ENCODE measurements at regions not wholly inside any gene's neighbourhood (a gene's known extent, or its start where the extent isn't known, plus 50 kb on each side); places are given as distances from the start of the nearest gene placed in this dataset.

GRCh38 chr1:80869299-80869698 lies 931.4 kb upstream of the ADGRL2 start:
- Histone ChIP-seq H3K9me3 (replicated peaks in 1 of 3) (no peaks in the 10 kb centered on the region), H3K4me3 (no peak overlapping the region), H3K27me3 (no peaks in the 10 kb centered on the region), H3K27ac (no peak overlapping the region), H3K36me3 (replicated peaks in 1 of 2) (no peaks in the 10 kb centered on the region), H3K4me1 (replicated peaks in 1 of 2) (no peaks in the 10 kb centered on the region)
- intact Hi-C loops (cut with DNase I) = no loop called here
- no peak for TF ChIP-seq POLR2A (IDR thresholded peaks at IDR 0.05)
- DNase-seq = no peak
- 81 to 96% (median 90%) methylated on average over 1 of the region's 1 CpG for WGBS, 4 donors

DNA sequence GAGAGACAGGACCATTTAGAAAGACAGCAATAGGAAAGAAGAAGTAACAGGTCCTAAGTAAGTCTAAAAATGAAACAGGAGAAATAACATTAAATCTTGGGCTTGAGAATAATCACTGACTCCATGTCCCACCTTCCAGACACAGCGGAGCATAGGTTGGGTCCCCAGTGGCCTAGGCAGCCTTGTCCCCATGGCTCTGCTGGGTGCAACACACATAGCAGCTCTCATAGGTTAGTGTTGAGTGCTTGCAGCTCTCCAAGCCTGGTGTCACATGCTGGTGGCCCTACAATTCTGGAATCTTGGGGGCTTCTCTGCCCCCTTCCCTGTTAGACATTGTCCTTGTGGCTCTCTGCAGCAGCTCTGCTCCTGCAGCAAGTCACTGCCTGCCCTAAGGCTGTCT lies 952.8 kb upstream of the ADGRL2 start:
- no peaks in the 10 kb centered on the region for H3K27me3 ChIP-seq
- H3K4me3 ChIP-seq = no peak overlapping the region
- TF ChIP-seq POLR2A (IDR thresholded peaks at IDR 0.05) (no peak), CTCF (IDR thresholded peaks at IDR 0.05) (no peak)
- H3K27ac ChIP-seq = no peak overlapping the region
- 77 to 100% (median 99%) methylated on average over 1 of the region's 1 CpG for WGBS, 4 donors
- H3K36me3 ChIP-seq (replicated peaks in 1 of 2) = no peaks in the 10 kb centered on the region
- H3K9me3 ChIP-seq (replicated peaks in 1 of 3) = no peaks in the 10 kb centered on the region
- intact Hi-C loops (cut with DNase I) = no loop called here
- no peak for DNase-seq
- no peaks in the 10 kb centered on the region for H3K4me1 ChIP-seq (replicated peaks in 1 of 2)

GRCh38 chr1:80846966-80847365 lies 953.8 kb upstream of the ADGRL2 start:
- no peaks in the 10 kb centered on the region for H3K9me3 ChIP-seq (replicated peaks in 1 of 3)
- intact Hi-C loops (cut with DNase I) = no loop called here
- H3K36me3 ChIP-seq (replicated peaks in 1 of 2) = no peaks in the 10 kb centered on the region
- H3K27ac ChIP-seq = no peak overlapping the region
- 54 to 74% (median 65%) methylated on average over 1 of the region's 1 CpG for WGBS, 4 donors
- TF ChIP-seq CTCF (IDR thresholded peaks at IDR 0.05) (no peak), POLR2A (IDR thresholded peaks at IDR 0.05) (no peak)
- no peak overlapping the region for H3K4me3 ChIP-seq
- DNase-seq = no peak
- H3K4me1 ChIP-seq (replicated peaks in 1 of 2) = no peaks in the 10 kb centered on the region
- no peaks in the 10 kb centered on the region for H3K27me3 ChIP-seq

- Histone ChIP-seq H3K27me3 (no peaks in the 10 kb centered on the region), H3K4me3 (no peak overlapping the region), H3K4me1 (replicated peaks in 1 of 2) (no peaks in the 10 kb centered on the region), H3K9me3 (replicated peaks in 1 of 3) (no peaks in the 10 kb centered on the region), H3K27ac (no peak overlapping the region), H3K36me3 (replicated peaks in 1 of 2) (no peaks in the 10 kb centered on the region)
- DNase-seq = no peak
- intact Hi-C loops (cut with DNase I) = no loop called here
- no peak for TF ChIP-seq CTCF (IDR thresholded peaks at IDR 0.05)
- no peak for TF ChIP-seq POLR2A (IDR thresholded peaks at IDR 0.05)
Measured at GRCh38 chr1:80842796-80843195, 957.9 kb upstream of the ADGRL2 start.

DNA sequence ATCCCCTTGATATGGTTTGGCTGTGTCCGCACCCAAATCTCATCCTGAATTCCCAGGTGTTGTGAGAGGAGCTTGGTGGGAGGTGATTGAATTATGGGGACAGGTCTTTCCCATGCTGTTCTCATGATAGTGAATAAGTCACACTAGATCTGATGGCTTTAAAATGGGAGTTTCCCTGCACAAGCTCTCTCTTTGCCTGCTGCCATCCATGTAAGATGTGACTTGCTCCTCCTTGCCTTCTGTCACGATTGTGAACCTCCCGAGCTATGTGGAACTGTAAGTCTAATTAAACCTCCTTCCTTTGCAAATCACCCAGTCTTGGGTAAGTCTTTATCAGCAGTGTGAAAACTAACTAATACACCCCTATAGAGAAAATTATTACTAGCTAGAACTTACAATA lies 959.5 kb upstream of the ADGRL2 start:
- Histone ChIP-seq H3K4me3 (no peak overlapping the region), H3K27ac (no peak overlapping the region), H3K36me3 (replicated peaks in 1 of 2) (no peaks in the 10 kb centered on the region), H3K27me3 (no peaks in the 10 kb centered on the region), H3K4me1 (replicated peaks in 1 of 2) (no peaks in the 10 kb centered on the region), H3K9me3 (replicated peaks in 1 of 3) (no peaks in the 10 kb centered on the region)
- no peak for DNase-seq
- no peak for TF ChIP-seq CTCF (IDR thresholded peaks at IDR 0.05)
- TF ChIP-seq POLR2A (IDR thresholded peaks at IDR 0.05) = no peak
- 81 to 95% (median 90%) methylated on average over 3 of the region's 3 CpGs for WGBS, 4 donors
- intact Hi-C loops (cut with DNase I) = no loop called here

Measured in adrenal gland (tissue), 9 donors.